ENCODE measurements at regions not wholly inside any gene's neighbourhood (a gene's known extent, or its start where the extent isn't known, plus 50 kb on each side); places are given as distances from the start of the nearest gene placed in this dataset.

DNA sequence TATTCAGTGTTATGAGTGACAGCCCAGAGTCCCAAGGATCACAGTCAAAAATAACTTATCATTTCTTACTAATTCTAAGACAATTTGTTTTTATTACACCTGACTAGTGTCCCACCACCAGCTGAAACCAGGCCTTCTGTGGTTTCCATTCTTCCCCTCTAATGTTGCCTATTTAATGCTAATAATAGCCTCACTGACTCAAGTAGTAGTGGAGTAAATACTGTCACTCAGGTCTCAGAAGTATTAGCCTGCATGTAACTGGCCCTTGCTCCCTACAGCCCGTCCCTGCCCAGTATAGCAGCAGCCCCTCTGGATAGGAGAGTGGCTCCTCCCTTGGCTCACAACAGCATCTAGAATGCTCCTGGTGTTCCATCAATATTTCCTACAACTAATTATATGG, 665.5 kb downstream of the NTRK3 start:
- H3K9ac ChIP-seq (ENCODE audit: low read depth, low read length), result no peak overlapping the region
- no peaks in the 10 kb centered on the region for H3K36me3 ChIP-seq (ENCODE audit: control insufficient read depth, insufficient read depth, low read length)
- H3K4me3 ChIP-seq (ENCODE audit: low read depth, low read length), result no peak overlapping the region
- no peaks in the 10 kb centered on the region for H3K9me3 ChIP-seq (ENCODE audit: control insufficient read depth, insufficient read depth, low read length)
- H3K27me3 ChIP-seq (ENCODE audit: control insufficient read depth, insufficient read depth, low read length), result no peaks in the 10 kb centered on the region
- H3K4me1 ChIP-seq (ENCODE audit: control insufficient read depth, insufficient read depth, low read length), result no peaks in the 10 kb centered on the region

DNA sequence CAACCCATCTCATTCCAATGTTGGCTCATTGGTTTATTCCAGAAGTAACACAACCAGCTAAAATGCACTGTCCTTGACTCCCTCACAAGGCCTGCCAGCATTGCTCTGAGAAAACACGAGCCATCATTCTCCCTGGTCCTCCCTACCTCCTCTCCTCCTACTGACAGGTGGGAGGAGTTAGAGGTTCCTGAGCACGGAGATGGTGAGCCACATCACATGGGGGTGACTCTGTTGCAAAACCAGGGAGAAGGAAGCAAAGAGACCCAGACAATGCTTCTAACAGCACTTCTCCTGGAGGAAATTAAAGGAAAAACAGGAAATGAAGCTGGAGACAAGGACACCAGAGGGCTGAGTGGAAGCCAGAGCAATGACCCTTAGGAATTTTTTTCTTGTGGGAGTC, 667.4 kb downstream of the NTRK3 start:
- Histone ChIP-seq H3K9ac (ENCODE audit: low read depth, low read length) (no peak overlapping the region), H3K4me1 (ENCODE audit: control insufficient read depth, insufficient read depth, low read length) (no peaks in the 10 kb centered on the region), H3K4me3 (ENCODE audit: low read depth, low read length) (no peak overlapping the region)

DNA sequence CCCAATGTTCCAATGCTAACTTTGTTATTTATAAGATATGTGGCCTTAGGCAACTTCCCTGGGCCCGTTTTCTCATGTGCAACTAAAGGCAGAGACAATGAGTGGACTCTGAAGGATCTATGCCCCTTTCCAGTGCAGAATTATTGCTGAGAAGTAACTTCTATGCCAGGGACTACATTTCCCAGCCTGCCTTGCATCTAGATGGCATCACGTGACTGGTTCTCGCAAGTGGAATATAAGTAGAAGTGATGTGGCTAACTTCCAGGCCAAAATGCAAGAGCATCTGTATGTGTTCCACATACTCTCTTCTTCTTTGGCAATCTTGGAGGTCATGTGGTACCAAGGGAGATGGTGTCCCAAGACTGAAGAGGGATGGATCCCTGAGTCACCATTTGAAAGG, 674.4 kb downstream of the NTRK3 start:
- Histone ChIP-seq H3K4me3 (ENCODE audit: low read depth, low read length) (no peak overlapping the region), H3K9ac (ENCODE audit: low read depth, low read length) (no peak overlapping the region), H3K4me1 (ENCODE audit: control insufficient read depth, insufficient read depth, low read length) (no peaks in the 10 kb centered on the region), H3K36me3 (ENCODE audit: control insufficient read depth, insufficient read depth, low read length) (no peaks in the 10 kb centered on the region), H3K9me3 (ENCODE audit: control insufficient read depth, insufficient read depth, low read length) (no peaks in the 10 kb centered on the region), H3K27me3 (ENCODE audit: control insufficient read depth, insufficient read depth, low read length) (no peaks in the 10 kb centered on the region)

More for the DNA sequence above, 667.4 kb downstream of the NTRK3 start:
- H3K36me3 ChIP-seq (ENCODE audit: control insufficient read depth, insufficient read depth, low read length), result no peaks in the 10 kb centered on the region
- no peaks in the 10 kb centered on the region for H3K9me3 ChIP-seq (ENCODE audit: control insufficient read depth, insufficient read depth, low read length)
- H3K27me3 ChIP-seq (ENCODE audit: control insufficient read depth, insufficient read depth, low read length), result no peaks in the 10 kb centered on the region

DNA sequence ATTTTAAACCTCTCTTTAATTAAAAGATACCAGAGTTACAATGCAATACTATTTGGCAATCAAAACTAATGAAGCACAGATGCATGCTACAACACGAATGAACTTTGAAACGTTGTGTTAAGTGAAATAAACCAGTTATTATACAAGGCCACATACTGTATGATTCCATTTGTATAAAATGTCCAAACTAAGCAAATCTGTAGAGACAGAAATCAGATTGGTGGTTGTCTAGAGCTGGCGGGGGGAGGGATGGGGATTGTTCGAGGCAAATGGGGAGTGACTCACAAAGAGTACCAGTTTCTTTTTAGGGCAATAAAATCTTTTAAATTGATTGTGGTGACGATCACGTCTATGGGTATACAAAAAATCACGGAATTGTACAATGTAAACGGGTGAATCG, 677.0 kb downstream of the NTRK3 start:
- Histone ChIP-seq H3K9me3 (ENCODE audit: control insufficient read depth, insufficient read depth, low read length) (no peaks in the 10 kb centered on the region), H3K27me3 (ENCODE audit: control insufficient read depth, insufficient read depth, low read length) (no peaks in the 10 kb centered on the region), H3K36me3 (ENCODE audit: control insufficient read depth, insufficient read depth, low read length) (no peaks in the 10 kb centered on the region), H3K4me3 (ENCODE audit: low read depth, low read length) (no peak overlapping the region), H3K4me1 (ENCODE audit: control insufficient read depth, insufficient read depth, low read length) (no peaks in the 10 kb centered on the region), H3K9ac (ENCODE audit: low read depth, low read length) (no peak overlapping the region)

DNA sequence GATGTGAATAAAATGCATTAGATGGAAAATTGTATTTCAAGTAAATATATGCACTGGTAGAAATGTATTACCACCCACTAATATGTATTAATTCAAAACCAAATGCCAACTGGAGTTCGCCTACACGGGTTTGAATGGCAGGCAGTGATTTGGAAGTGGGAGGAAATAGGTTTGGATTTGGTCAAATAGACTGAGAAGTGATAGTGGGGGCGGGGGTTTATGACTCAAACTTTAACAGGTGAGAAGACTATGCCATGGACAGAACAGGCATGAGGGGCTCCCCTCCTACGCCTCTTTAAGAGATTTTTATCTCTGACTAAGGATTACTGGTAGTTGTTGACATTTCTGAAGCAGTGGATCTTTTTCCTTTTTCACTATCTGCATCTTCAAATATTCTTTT, 677.8 kb downstream of the NTRK3 start:
- no peaks in the 10 kb centered on the region for H3K9me3 ChIP-seq (ENCODE audit: control insufficient read depth, insufficient read depth, low read length)
- H3K4me1 ChIP-seq (ENCODE audit: control insufficient read depth, insufficient read depth, low read length), result no peaks in the 10 kb centered on the region
- no peaks in the 10 kb centered on the region for H3K36me3 ChIP-seq (ENCODE audit: control insufficient read depth, insufficient read depth, low read length)
- H3K4me3 ChIP-seq (ENCODE audit: low read depth, low read length), result no peak overlapping the region
- H3K27me3 ChIP-seq (ENCODE audit: control insufficient read depth, insufficient read depth, low read length), result no peaks in the 10 kb centered on the region
- H3K9ac ChIP-seq (ENCODE audit: low read depth, low read length), result no peak overlapping the region

DNA sequence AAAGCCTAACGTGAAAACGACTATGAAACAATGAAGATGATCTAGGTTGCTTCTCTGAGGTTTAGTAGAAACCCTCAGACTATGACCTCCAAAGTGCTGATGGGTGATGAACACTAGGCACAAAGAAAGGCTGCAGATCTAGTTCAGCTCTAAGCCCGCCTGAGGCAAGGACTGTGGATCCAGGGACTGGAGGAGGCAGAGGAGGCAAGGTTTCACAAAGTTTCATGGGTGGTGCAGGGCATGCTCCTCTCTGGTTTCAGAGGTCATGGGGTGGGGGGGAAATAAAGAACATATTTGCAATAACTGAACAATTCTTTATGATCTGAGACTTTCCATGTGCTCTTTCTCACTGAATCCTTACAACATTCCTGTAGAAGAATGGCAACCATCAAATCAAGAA, 679.2 kb downstream of the NTRK3 start:
- Histone ChIP-seq H3K4me1 (ENCODE audit: control insufficient read depth, insufficient read depth, low read length) (no peaks in the 10 kb centered on the region), H3K4me3 (ENCODE audit: low read depth, low read length) (no peak overlapping the region)

DNA sequence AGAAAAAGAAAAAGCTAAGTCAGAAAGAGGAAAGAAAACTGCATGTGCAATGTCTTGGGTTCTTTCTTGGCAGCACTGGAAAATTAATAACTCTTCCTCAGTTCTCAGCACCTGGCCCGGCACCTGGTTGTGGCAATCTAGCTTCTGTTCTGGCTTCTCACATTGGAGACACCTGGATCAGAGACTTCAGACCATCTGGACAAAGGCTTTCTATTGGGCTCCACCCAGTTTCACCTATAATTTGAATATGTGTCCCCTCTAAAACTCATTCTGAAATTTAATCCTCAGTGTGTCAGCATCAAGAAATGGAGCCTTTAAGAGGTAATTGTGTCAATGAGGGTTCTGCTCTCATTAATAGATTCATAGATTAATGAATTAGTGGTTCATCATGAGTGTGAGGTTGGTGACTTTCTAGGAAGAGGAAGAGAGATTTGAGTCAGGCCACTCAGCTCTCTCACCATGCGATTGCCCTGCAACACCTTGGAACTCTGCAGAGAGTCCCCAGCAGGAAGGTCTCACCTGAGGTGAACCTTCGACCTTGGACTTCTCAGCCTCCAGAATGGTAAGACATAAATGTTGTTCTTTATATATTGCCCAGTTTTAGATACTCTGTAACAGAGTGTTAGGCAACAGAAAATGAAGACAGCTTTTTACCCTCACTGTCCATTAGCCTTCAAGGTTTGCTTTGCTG, 679.9 kb downstream of the NTRK3 start:
- H3K9me3 ChIP-seq (ENCODE audit: control insufficient read depth, insufficient read depth, low read length), result no peaks in the 10 kb centered on the region
- H3K36me3 ChIP-seq (ENCODE audit: control insufficient read depth, insufficient read depth, low read length), result no peaks in the 10 kb centered on the region
- H3K4me1 ChIP-seq (ENCODE audit: control insufficient read depth, insufficient read depth, low read length), result no peaks in the 10 kb centered on the region
- H3K4me3 ChIP-seq (ENCODE audit: low read depth, low read length), result no peak overlapping the region
- H3K27me3 ChIP-seq (ENCODE audit: control insufficient read depth, insufficient read depth, low read length), result no peaks in the 10 kb centered on the region
- H3K9ac ChIP-seq (ENCODE audit: low read depth, low read length), result no peak overlapping the region

More for the DNA sequence above, 679.2 kb downstream of the NTRK3 start:
- H3K27me3 ChIP-seq (ENCODE audit: control insufficient read depth, insufficient read depth, low read length), result no peaks in the 10 kb centered on the region
- no peaks in the 10 kb centered on the region for H3K36me3 ChIP-seq (ENCODE audit: control insufficient read depth, insufficient read depth, low read length)
- no peaks in the 10 kb centered on the region for H3K9me3 ChIP-seq (ENCODE audit: control insufficient read depth, insufficient read depth, low read length)
- H3K9ac ChIP-seq (ENCODE audit: low read depth, low read length), result no peak overlapping the region

DNA sequence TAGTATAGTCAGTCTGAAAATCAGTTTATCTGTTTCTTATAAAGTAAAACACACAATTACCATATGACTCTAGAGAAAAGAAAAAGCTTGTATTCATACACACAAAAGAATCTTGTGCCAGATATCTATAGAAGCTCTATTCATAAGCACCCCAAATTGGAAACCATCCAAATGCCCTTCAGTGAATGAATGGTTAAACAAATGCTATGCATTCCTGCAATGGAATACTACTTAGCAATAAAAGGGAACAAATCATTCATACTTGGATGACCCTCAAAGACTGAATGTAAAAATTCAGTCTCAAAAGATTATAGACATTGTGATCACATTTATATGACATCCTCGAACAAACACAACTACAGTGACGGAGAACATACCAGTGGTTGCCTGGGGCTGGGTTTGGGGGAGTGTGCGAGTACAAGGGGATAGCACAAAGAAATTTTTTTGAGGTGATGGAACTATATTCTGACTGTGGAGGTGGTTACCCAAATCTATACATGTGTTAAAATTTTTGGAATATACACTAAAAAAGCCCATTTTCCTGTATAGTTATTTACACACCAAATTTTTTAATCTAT, 680.6 kb downstream of the NTRK3 start:
- Histone ChIP-seq H3K9me3 (ENCODE audit: control insufficient read depth, insufficient read depth, low read length) (no peaks in the 10 kb centered on the region), H3K9ac (ENCODE audit: low read depth, low read length) (no peak overlapping the region), H3K36me3 (ENCODE audit: control insufficient read depth, insufficient read depth, low read length) (no peaks in the 10 kb centered on the region), H3K4me3 (ENCODE audit: low read depth, low read length) (no peak overlapping the region), H3K4me1 (ENCODE audit: control insufficient read depth, insufficient read depth, low read length) (no peaks in the 10 kb centered on the region), H3K27me3 (ENCODE audit: control insufficient read depth, insufficient read depth, low read length) (no peaks in the 10 kb centered on the region)

DNA sequence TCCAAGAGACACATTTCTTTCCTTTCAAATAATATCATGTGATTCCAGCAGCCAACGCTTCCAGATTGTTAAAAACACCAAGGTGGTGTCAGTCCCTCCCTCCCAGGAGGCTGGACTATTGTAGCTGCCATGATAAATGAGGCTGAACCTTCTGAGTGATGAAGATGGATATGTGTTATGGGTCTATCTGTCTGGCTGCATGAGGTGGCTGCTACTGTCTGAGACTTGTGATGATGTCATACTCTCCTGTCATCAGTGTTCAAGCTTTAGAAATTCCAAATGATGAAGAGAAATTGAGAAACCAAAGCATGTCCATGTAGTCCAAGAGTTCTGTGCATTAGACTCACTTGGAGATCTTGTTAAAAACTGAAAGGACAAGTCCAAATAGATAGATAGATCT, 683.0 kb downstream of the NTRK3 start:
- Histone ChIP-seq H3K9ac (ENCODE audit: low read depth, low read length) (no peak overlapping the region), H3K4me3 (ENCODE audit: low read depth, low read length) (no peak overlapping the region), H3K9me3 (ENCODE audit: control insufficient read depth, insufficient read depth, low read length) (no peaks in the 10 kb centered on the region), H3K27me3 (ENCODE audit: control insufficient read depth, insufficient read depth, low read length) (no peaks in the 10 kb centered on the region), H3K4me1 (ENCODE audit: control insufficient read depth, insufficient read depth, low read length) (no peaks in the 10 kb centered on the region), H3K36me3 (ENCODE audit: control insufficient read depth, insufficient read depth, low read length) (no peaks in the 10 kb centered on the region)

DNA sequence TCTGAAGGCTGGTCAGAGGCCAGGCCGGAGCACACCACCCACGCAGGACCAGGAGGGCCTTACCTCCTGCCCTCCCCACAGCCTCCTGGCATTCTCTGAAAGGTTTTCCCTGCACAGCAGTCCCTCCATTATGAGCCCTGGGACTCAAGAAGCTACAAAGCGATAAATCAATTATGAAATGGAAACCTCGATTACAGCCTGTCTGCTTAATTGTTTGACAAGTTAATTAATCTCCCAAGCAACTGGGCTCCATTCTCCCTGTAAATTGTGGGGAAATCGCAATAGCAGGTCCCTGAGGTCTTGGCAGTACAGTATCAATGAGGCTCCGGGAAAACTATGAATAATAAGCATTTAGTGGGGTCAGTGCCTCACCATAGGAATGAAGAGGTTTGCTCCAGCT, 683.5 kb downstream of the NTRK3 start:
- Histone ChIP-seq H3K4me3 (ENCODE audit: low read depth, low read length) (no peak overlapping the region), H3K36me3 (ENCODE audit: control insufficient read depth, insufficient read depth, low read length) (no peaks in the 10 kb centered on the region), H3K9me3 (ENCODE audit: control insufficient read depth, insufficient read depth, low read length) (no peaks in the 10 kb centered on the region), H3K9ac (ENCODE audit: low read depth, low read length) (no peak overlapping the region), H3K4me1 (ENCODE audit: control insufficient read depth, insufficient read depth, low read length) (no peaks in the 10 kb centered on the region), H3K27me3 (ENCODE audit: control insufficient read depth, insufficient read depth, low read length) (no peaks in the 10 kb centered on the region)

DNA sequence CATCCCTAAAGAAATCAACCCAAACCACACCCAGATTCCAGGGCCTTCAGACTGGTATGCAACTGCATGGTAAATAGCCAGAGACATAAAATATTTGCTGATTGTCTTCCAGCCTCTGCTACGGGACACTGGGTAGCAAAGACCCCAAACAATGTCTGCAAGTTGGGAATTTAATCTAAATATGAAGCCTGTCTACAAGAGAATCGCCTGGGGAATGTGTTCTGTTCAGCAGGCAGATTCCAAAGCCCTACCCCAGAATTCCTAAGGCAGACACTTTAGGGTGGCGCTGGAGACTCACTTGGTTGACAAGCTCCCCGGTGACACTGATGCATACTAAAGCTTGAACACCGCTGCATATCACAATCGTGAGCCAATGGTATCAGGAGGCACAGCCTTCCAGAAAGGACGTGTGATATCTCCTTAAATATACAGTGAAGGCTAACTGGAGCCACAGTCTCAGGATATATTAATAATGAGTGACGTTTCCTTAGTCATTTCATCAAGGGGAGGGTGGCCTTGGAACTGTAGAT, 684.1 kb downstream of the NTRK3 start:
- no peak overlapping the region for H3K4me3 ChIP-seq (ENCODE audit: low read depth, low read length)
- H3K27me3 ChIP-seq (ENCODE audit: control insufficient read depth, insufficient read depth, low read length), result no peaks in the 10 kb centered on the region
- no peaks in the 10 kb centered on the region for H3K4me1 ChIP-seq (ENCODE audit: control insufficient read depth, insufficient read depth, low read length)
- no peaks in the 10 kb centered on the region for H3K36me3 ChIP-seq (ENCODE audit: control insufficient read depth, insufficient read depth, low read length)
- H3K9me3 ChIP-seq (ENCODE audit: control insufficient read depth, insufficient read depth, low read length), result no peaks in the 10 kb centered on the region
- H3K9ac ChIP-seq (ENCODE audit: low read depth, low read length), result no peak overlapping the region

DNA sequence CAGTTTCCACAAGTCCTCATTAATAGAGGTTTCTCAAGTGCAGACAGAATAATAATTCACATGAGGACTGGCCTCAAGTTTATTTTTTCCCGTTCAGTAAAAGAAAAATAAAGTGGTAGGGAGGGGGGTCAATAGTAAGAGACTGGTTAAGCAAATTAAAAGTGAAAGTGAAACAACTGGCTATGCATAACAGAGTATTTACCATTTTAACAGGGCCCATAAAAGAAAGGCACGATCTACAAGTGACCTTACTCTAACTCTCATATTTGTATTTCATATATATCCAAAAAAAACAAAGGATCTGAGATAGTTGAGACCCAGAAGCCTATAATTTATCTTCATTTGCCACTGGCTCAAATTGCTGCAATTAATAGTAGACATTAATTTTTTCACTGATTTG, 686.3 kb downstream of the NTRK3 start:
- Histone ChIP-seq H3K27me3 (ENCODE audit: control insufficient read depth, insufficient read depth, low read length) (no peaks in the 10 kb centered on the region), H3K9me3 (ENCODE audit: control insufficient read depth, insufficient read depth, low read length) (no peaks in the 10 kb centered on the region), H3K36me3 (ENCODE audit: control insufficient read depth, insufficient read depth, low read length) (no peaks in the 10 kb centered on the region), H3K9ac (ENCODE audit: low read depth, low read length) (no peak overlapping the region), H3K4me1 (ENCODE audit: control insufficient read depth, insufficient read depth, low read length) (no peaks in the 10 kb centered on the region), H3K4me3 (ENCODE audit: low read depth, low read length) (no peak overlapping the region)
